Activated CD8-positive, alpha-beta T cell treated with anti-CD3 and anti-CD28 coated beads, Interleukin-2, amount 10 ng/mL, durations not matched to agents 7 days and 5 days (primary cell): ENCODE measurements at regions not wholly inside any gene's neighbourhood (a gene's known extent, or its start where the extent isn't known, plus 50 kb on each side); places are given as distances from the start of the nearest gene placed in this dataset.

Experiments
- ATAC-seq: fragments of 150-1000 bp; cut with Tn5 transposase; one replicate; pipeline ENCODE4 v1.10.0; 2021; ENCODE audit warnings: moderate library complexity
- CTCF ChIA-PET: fragments of 350-600 bp; sonication (Branson Sonifier 250); formaldehyde crosslinking; loops from one replicate; lab custom pipeline; 2021; ENCODE audit warnings: antibody characterized with exemption; lab: Charles Lee
- POLR2A ChIA-PET: fragments of 350-600 bp; sonication (Branson Sonifier 250); formaldehyde crosslinking; loops from one replicate; lab custom pipeline; 2021; ENCODE audit warnings: antibody characterized with exemption; lab: Charles Lee
- DNase-seq: peaks from one replicate; pipeline ENCODE4 v3.0.0-alpha.2; 2020
- H3K27ac Mint-ChIP-seq: one replicate; pipeline ENCODE4 v1.8.0; 2021; ENCODE audit warnings: mild to moderate bottlenecking, mixed read lengths
- H3K27me3 Mint-ChIP-seq: one replicate; pipeline ENCODE4 v1.8.0; 2021; ENCODE audit warnings: low read depth, mixed read lengths
- H3K36me3 Mint-ChIP-seq: one replicate; pipeline ENCODE4 v1.8.0; 2021; ENCODE audit warnings: low read depth, mixed read lengths
- H3K4me1 Mint-ChIP-seq: one replicate; pipeline ENCODE4 v1.8.0; 2021; ENCODE audit warnings: low read depth, mixed read lengths
- H3K4me3 Mint-ChIP-seq: one replicate; pipeline ENCODE4 v1.8.0; 2021; ENCODE audit warnings: mild to moderate bottlenecking, mixed read lengths
- H3K9me3 Mint-ChIP-seq: one replicate; pipeline ENCODE4 v1.8.0; 2022; ENCODE audit warnings: mixed read lengths; ENCODE audit not compliant: insufficient read depth

DNA sequence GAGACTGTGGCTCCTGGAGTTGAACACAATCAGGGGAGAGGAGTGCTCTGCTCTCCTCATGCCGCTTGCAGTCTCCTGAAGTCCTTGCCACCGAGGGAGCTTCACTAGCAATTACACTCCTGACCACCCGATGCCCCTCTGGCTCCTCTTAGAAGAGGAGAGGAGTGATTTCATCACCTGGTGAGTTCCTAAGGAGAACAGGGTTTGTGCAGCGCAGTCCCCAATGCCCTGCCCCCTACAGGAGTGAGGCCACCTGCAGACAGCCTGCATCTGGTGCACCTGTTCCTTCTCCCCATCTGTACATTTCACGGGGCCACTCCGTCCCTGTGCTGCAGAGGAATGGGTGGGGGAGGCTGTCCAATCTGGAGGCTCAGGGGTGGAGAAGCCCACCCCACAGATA is 267.2 kb downstream of the HRH4 start:
- ATAC-seq: no peak
- H3K4me1 Mint-ChIP-seq: peaks cover 1% of the 10 kb centered on the region
- H3K9me3 Mint-ChIP-seq: no peaks in the 10 kb centered on the region
- no peak for DNase-seq
- POLR2A ChIA-PET: no interaction called here
- no peaks in the 10 kb centered on the region for H3K27me3 Mint-ChIP-seq
- no peak overlapping the region for H3K27ac Mint-ChIP-seq
- no peak overlapping the region for H3K4me3 Mint-ChIP-seq
- CTCF ChIA-PET: interaction anchor here (0.7 to 1.7 kb wide), 5 partner anchors 122 to 1278 kb away, joined by 3 to 8 read pairs (median 6); no protein-coding TSS in a partner anchor
- no peaks in the 10 kb centered on the region for H3K36me3 Mint-ChIP-seq

DNA sequence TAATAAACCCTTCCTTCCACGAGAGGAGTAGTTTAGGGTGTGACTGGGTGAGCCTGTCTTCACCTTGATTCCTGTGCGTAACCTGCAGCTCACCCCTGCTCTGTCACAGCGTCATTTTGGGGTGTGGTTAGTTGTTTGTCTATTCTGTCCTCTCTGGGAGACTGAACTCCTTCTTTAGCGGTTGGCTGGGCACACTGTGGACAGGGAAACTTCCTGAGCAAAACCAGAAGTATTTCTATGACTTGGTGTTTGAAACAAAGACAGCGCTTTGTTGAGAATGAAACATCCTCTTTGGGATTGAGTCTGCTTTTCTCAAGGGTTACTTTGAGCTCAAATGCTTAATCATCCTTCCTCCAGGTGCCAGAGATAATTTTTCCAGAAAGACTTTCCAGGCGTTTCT is 270.7 kb downstream of the HRH4 start:
- H3K36me3 Mint-ChIP-seq: no peaks in the 10 kb centered on the region
- ChIA-PET POLR2A (no interaction called here), CTCF (interaction anchor here (0.5 kb wide), 1 partner anchor 1825 kb away, joined by 3 read pairs; no protein-coding TSS in a partner anchor)
- H3K4me1 Mint-ChIP-seq: peaks cover 1% of the 10 kb centered on the region
- DNase-seq (no peak), ATAC-seq (no peak)
- H3K4me3 Mint-ChIP-seq: no peak overlapping the region
- H3K27ac Mint-ChIP-seq: no peak overlapping the region
- no peaks in the 10 kb centered on the region for H3K9me3 Mint-ChIP-seq
- no peaks in the 10 kb centered on the region for H3K27me3 Mint-ChIP-seq

DNA sequence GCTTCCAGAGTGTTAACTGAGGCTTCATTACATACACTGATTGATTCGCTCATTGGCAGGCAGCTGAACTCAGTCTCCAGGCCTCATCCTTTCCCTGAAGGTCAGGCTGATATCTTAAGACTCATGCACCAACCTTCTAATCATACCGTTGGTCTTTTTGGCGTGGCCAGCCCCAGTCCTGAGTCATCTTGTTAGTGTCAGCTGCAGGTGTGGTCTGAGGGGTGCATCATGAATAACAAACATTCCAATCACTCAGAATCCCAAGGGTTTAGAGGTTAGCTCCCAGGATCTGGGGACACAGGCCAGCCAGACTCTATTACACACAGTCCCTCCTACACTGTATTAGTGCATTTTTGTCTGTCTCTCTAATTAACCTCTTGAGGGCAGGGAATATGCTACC is 271.5 kb downstream of the HRH4 start:
- Mint-ChIP-seq H3K27ac (no peak overlapping the region), H3K4me1 (no peaks in the 10 kb centered on the region), H3K36me3 (no peaks in the 10 kb centered on the region), H3K27me3 (no peaks in the 10 kb centered on the region), H3K9me3 (no peaks in the 10 kb centered on the region), H3K4me3 (no peak overlapping the region)
- DNase-seq (no peak), ATAC-seq (no peak)
- POLR2A ChIA-PET: no interaction called here
- CTCF ChIA-PET: no interaction called here

DNA sequence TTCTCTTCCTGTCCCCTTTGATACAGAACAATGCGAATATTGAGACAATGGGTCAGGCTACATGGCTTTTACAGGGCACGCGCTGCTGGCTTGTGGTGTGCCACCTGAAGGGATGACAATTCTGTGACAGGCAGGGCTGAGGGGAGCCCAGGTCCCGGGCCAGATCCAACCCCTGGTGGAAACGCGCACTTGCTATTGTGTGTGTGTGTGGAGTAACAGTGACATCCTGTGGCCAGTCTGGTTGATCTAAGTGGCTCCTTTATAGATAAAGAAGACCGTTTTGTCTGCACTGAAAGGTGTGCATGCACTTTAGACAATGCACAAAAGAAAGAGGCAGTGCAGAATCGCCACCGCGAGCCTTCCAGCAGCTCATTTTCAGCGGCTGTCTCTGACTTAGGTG is 273.6 kb downstream of the HRH4 start:
- Mint-ChIP-seq H3K4me1 (no peaks in the 10 kb centered on the region), H3K27me3 (no peaks in the 10 kb centered on the region), H3K27ac (no peak overlapping the region), H3K36me3 (no peaks in the 10 kb centered on the region), H3K4me3 (no peak overlapping the region), H3K9me3 (no peaks in the 10 kb centered on the region)
- CTCF ChIA-PET: no interaction called here
- no peak for DNase-seq
- POLR2A ChIA-PET: no interaction called here
- no peak for ATAC-seq

DNA sequence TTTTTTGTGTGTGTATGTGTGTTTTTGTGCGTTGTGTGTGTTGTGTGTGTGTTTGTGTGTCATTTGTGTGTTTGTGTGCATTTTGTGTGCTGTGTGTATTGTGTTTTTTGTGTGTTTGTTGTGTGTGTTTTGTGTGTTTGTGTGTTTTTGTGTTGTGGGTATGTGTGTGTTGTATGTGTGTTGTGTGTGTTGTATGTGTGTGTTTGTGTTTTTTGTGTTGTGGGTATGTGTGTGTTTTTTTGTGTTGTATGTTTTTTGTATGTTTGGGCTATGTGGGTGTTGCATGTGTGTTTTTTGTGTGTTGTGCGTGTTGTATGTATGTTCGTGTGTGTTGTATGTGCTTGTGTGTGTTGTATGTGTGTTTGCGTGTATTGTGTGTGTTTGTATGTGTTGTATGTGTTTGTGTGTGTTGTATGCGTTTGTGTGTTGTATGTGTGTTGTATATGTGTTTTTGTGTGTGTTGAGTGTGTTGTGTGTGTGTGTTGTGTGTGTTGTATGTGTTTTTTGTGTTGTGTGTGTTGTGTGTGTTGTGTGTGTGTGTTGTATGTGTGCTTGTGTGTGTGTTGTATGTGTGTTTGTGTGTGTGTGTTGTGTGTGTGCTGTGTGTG is 275.3 kb downstream of the HRH4 start:
- DNase-seq (no peak), ATAC-seq (no peak)
- Mint-ChIP-seq H3K27me3 (no peaks in the 10 kb centered on the region), H3K4me1 (no peaks in the 10 kb centered on the region), H3K36me3 (no peaks in the 10 kb centered on the region), H3K9me3 (no peaks in the 10 kb centered on the region), H3K27ac (no peak overlapping the region), H3K4me3 (no peak overlapping the region)
- CTCF ChIA-PET: no interaction called here
- POLR2A ChIA-PET: no interaction called here

GRCh38 chr18:24736662-24737330 is 276.4 kb downstream of the HRH4 start:
- ATAC-seq (no peak), DNase-seq (no peak)
- Mint-ChIP-seq H3K27ac (no peak overlapping the region), H3K9me3 (no peaks in the 10 kb centered on the region), H3K27me3 (no peaks in the 10 kb centered on the region), H3K4me3 (no peak overlapping the region), H3K36me3 (no peaks in the 10 kb centered on the region), H3K4me1 (no peaks in the 10 kb centered on the region)
- CTCF ChIA-PET: no interaction called here
- POLR2A ChIA-PET: no interaction called here

- ChIA-PET POLR2A (no interaction called here), CTCF (no interaction called here)
- no peaks in the 10 kb centered on the region for H3K9me3 Mint-ChIP-seq
- no peaks in the 10 kb centered on the region for H3K27me3 Mint-ChIP-seq
- H3K4me3 Mint-ChIP-seq: no peak overlapping the region
- DNase-seq (no peak), ATAC-seq (no peak)
- no peaks in the 10 kb centered on the region for H3K4me1 Mint-ChIP-seq
- no peak overlapping the region for H3K27ac Mint-ChIP-seq
- H3K36me3 Mint-ChIP-seq: no peaks in the 10 kb centered on the region
Measured at GRCh38 chr18:24740829-24741228, 280.4 kb downstream of the HRH4 start.

DNA sequence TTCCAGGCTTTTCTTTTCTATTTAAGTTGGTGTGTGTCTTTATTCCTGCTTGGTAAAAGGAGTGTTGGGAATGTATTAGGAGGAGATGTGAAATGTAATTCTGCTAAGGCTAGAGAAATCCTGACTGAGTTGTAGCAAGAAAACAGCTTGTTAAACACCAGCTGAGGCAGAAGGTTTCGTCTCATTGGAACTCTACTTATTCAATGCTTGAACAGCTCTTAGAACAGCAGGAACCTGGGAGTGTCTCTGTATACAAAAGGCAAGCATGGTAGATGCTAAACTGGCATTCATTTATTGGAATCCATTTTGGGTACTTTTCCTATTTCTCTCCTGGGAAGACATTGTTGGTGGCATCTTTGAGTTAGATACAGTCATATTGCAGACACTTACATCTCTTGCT is 280.9 kb downstream of the HRH4 start:
- no peaks in the 10 kb centered on the region for H3K27me3 Mint-ChIP-seq
- no peak overlapping the region for H3K27ac Mint-ChIP-seq
- CTCF ChIA-PET: no interaction called here
- H3K4me1 Mint-ChIP-seq: no peaks in the 10 kb centered on the region
- no peak for ATAC-seq
- POLR2A ChIA-PET: no interaction called here
- H3K9me3 Mint-ChIP-seq: no peaks in the 10 kb centered on the region
- H3K4me3 Mint-ChIP-seq: no peak overlapping the region
- DNase-seq: no peak
- no peaks in the 10 kb centered on the region for H3K36me3 Mint-ChIP-seq

DNA sequence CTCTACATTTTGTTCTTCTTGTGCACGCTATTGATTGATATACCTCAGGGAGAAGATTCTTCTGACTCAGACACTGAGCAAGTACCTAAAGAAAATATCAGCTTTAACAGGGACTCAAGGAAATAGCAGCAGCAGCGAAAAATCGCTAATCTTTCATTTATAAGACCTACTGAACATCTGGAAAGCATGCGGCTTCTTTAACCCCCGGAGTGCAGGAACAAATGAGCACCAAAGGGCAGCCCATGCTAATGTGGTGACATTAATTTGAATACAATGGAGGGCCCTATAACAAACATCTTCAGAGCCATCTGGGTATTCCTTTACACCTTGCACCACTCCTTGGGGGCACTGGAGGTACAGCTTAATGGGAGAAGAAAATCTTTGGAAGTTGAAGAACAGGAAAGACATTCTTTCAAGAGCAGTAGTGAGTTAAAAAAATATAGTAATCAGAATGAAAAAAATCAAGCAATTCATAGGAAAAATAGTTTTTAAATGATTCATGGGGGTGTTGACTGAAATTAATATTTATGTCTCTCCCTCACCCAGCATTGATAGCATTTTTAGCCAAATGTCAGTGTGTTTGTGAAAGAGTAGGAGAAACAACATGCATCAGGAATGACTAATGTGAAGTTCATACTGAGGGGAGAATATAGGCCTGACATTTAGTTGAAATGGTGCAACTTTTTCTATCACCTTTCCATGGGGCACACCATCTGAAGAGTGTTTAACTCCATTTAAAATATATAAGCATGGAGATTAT is 281.7 kb downstream of the HRH4 start:
- DNase-seq: no peak
- Mint-ChIP-seq H3K9me3 (no peaks in the 10 kb centered on the region), H3K36me3 (no peaks in the 10 kb centered on the region), H3K4me3 (no peak overlapping the region), H3K4me1 (no peaks in the 10 kb centered on the region), H3K27ac (no peak overlapping the region), H3K27me3 (no peaks in the 10 kb centered on the region)
- no peak for ATAC-seq
- ChIA-PET CTCF (no interaction called here), POLR2A (no interaction called here)

DNA sequence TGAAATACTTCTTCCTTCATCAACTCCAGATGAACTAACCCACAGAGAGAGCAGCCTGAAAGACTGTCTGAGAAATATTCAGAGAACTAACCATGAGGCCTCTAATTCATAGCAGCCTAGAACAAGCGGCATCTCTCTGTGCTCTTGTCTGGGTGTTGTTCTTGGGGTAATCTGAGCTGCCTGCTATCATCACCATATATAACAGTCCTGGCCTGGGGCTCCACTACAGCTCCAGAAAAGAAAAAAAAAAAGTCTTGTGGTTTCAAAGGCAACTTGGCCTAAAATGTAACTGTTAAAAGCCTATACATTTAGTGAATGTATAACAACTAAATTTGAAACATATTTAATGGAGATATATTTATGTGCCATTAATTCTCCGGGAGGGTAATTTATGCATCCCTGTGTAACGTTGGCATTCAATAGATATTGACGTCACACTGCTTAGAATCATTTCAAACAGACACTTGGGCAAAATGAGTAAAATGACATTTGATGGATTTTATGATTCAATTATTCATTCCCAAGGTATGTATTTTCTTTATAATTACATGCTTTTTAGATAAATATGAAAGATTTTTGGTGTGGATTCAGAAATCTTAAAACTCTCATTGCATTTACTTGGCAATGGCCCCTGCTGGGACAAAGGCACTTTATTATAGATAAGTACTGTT is 294.3 kb downstream of the HRH4 start:
- Mint-ChIP-seq H3K4me1 (no peaks in the 10 kb centered on the region), H3K36me3 (no peaks in the 10 kb centered on the region), H3K27ac (no peak overlapping the region), H3K27me3 (peaks cover 2% of the 10 kb centered on the region), H3K4me3 (no peak overlapping the region), H3K9me3 (no peaks in the 10 kb centered on the region)
- CTCF ChIA-PET: no interaction called here
- no peak for ATAC-seq
- DNase-seq: no peak
- POLR2A ChIA-PET: no interaction called here

GRCh38 chr18:24756385-24756784 is 295.9 kb downstream of the HRH4 start:
- Mint-ChIP-seq H3K9me3 (no peaks in the 10 kb centered on the region), H3K27me3 (peaks cover 2% of the 10 kb centered on the region), H3K27ac (no peak overlapping the region), H3K36me3 (no peaks in the 10 kb centered on the region), H3K4me1 (no peaks in the 10 kb centered on the region), H3K4me3 (no peak overlapping the region)
- ChIA-PET CTCF (no interaction called here), POLR2A (no interaction called here)
- ATAC-seq (no peak), DNase-seq (no peak)

DNA sequence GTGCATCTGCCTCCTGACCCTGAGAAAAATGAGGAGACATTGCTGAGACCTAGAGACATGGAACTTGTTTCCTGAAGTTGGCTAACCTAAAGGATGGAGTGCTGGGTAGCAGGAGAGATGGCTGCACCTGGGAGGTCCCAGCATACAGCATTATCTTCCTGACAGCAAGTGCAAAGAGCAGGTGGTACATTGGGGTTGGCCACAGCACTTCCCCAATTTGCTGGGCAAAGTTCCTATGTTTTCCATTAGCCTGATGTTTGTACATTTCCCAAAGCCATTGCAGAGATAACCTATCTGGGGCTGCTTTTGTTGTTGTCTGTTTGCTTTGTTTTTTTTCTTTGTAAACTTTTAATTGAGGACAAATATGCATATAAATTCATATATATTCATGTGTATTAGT is 296.7 kb downstream of the HRH4 start:
- ATAC-seq: no peak
- ChIA-PET CTCF (no interaction called here), POLR2A (no interaction called here)
- H3K4me3 Mint-ChIP-seq: no peak overlapping the region
- H3K36me3 Mint-ChIP-seq: no peaks in the 10 kb centered on the region
- peaks cover 2% of the 10 kb centered on the region for H3K27me3 Mint-ChIP-seq
- no peaks in the 10 kb centered on the region for H3K4me1 Mint-ChIP-seq
- no peaks in the 10 kb centered on the region for H3K9me3 Mint-ChIP-seq
- H3K27ac Mint-ChIP-seq: no peak overlapping the region
- DNase-seq: no peak
